GM21529 (cell line): ENCODE measurements at regions not wholly inside any gene's neighbourhood (a gene's known extent, or its start where the extent isn't known, plus 50 kb on each side); places are given as distances from the start of the nearest gene placed in this dataset.

Experiments used
- ATAC-seq: cut with Tn5 transposase; IDR thresholded peaks from one replicate; pipeline ENCODE4 v1.9.1; 2021; ENCODE audit not compliant: unreplicated experiment

- no peak for ATAC-seq
Observed at GRCh38 chr15:70180186-70180875, 82.6 kb upstream of the TLE3 start.

- no peak for ATAC-seq
Observed at GRCh38 chr15:70179309-70179892, 81.7 kb upstream of the TLE3 start.

GRCh38 chr15:70178335-70179084 is 80.8 kb upstream of the TLE3 start:
- no peak for ATAC-seq

- ATAC-seq: no peak
Observed at GRCh38 chr15:70172566-70173225, 75.0 kb upstream of the TLE3 start.

GRCh38 chr15:70172124-70172523 is 74.4 kb upstream of the TLE3 start:
- ATAC-seq: no peak

- ATAC-seq: no peak
Observed at GRCh38 chr15:70171256-70171886, 73.7 kb upstream of the TLE3 start.

- no peak for ATAC-seq
Observed at GRCh38 chr15:70170096-70170699, 72.5 kb upstream of the TLE3 start.

GRCh38 chr15:70169147-70169546 is 71.4 kb upstream of the TLE3 start:
- ATAC-seq: no peak

GRCh38 chr15:70167155-70167554 is 69.4 kb upstream of the TLE3 start:
- no peak for ATAC-seq

GRCh38 chr15:70166506-70167087 is 68.9 kb upstream of the TLE3 start:
- no peak for ATAC-seq

- ATAC-seq: no peak
Observed at GRCh38 chr15:70165716-70166284, 68.1 kb upstream of the TLE3 start.

- ATAC-seq: no peak
Observed at GRCh38 chr15:70164910-70165715, 67.4 kb upstream of the TLE3 start.

GRCh38 chr15:70164156-70164900 is 66.6 kb upstream of the TLE3 start:
- ATAC-seq: no peak

GRCh38 chr15:70160803-70161565 is 63.3 kb upstream of the TLE3 start:
- ATAC-seq: no peak

- ATAC-seq: no peak
Observed at GRCh38 chr15:70160267-70160666, 62.5 kb upstream of the TLE3 start.

GRCh38 chr15:70159713-70160009 is 61.9 kb upstream of the TLE3 start:
- ATAC-seq: no peak

GRCh38 chr15:70159001-70159712 is 61.4 kb upstream of the TLE3 start:
- no peak for ATAC-seq
